HepG2 (cell line): ENCODE measurements at regions not wholly inside any gene's neighbourhood (a gene's known extent, or its start where the extent isn't known, plus 50 kb on each side); places are given as distances from the start of the nearest gene placed in this dataset.

Experiments
- ATAC-seq: fragments of 200-7000 bp; cut with Tn5 transposase; 3 replicates; pipeline ENCODE4 v1.9.1; 2020; ENCODE audit warnings: mild to moderate bottlenecking, moderate library complexity
- BruUV-seq: library from RNA; stranded (reverse); fragments of 400-500 nt; replicated peaks from 2 replicates; lab custom pipeline; 2021; lab: Mats Ljungman, UMichigan
- CTCF ChIA-PET: fragments of 300-600 bp; formaldehyde crosslinking; extraction: SDS; loops from one replicate; lab custom pipeline; 2021; ENCODE audit warnings: low total read pairs, inconsistent platforms, low intra/inter-chr PET ratio; lab: Yijun Ruan, JAX
- POLR2A ChIA-PET: fragments of 350-600 bp; sonication (Branson Sonifier 250); formaldehyde crosslinking; loops from one replicate; lab custom pipeline; 2020; ENCODE audit warnings: antibody characterized with exemption, inconsistent platforms; lab: Yijun Ruan, JAX
- DNase-seq: peaks from one replicate; pipeline ENCODE4 v3.0.0-alpha.2; 2015; ENCODE audit warnings: low spot score
- FAIRE-seq: peaks from 3 replicates; lab custom pipeline; 2011; peaks lifted over from hg19 to GRCh38; lab: Jason Lieb, UNC
- H2AFZ ChIP-seq: one replicate; pipeline ENCODE4 v1.6.1; 2011; ENCODE audit warnings: low read length, inconsistent platforms
- H3K27ac ChIP-seq: fragments of 300-600 bp; 3 replicates; pipeline ENCODE4 v1.8.0; 2011; ENCODE audit warnings: mixed run types, mild to moderate bottlenecking, mixed read lengths, low read length, inconsistent platforms; ENCODE audit not compliant: insufficient read depth; ENCODE audit errors: extremely low read length
- H3K27me3 ChIP-seq, 2 experiments: fragments of 200-600 bp in 1 of 2; 2 replicates in 1 of 2; 3 replicates in 1 of 2; pipeline versions ENCODE4 v1.6.0 to v1.8.0; 2011; ENCODE audit warnings: low read length in 2 of 2, mild to moderate bottlenecking in 2 of 2, moderate library complexity in 2 of 2, inconsistent platforms in 1 of 2; ENCODE audit not compliant: insufficient read depth in 2 of 2, control insufficient read depth in 1 of 2
- H3K36me3 ChIP-seq, 2 experiments: fragments of 200-600 bp in 1 of 2; replicated peaks in 1 of 2; 2 replicates in 1 of 2; 3 replicates in 1 of 2; pipeline versions ENCODE4 v1.5.1 to v1.8.0; 2011; ENCODE audit warnings: low read length in 2 of 2, inconsistent platforms in 1 of 2; ENCODE audit not compliant: insufficient read depth in 2 of 2, control insufficient read depth in 1 of 2
- H3K4me1 ChIP-seq: 2 replicates; pipeline ENCODE4 v1.5.1; 2012; ENCODE audit warnings: low read length, inconsistent platforms; ENCODE audit not compliant: insufficient read depth
- H3K4me2 ChIP-seq: 2 replicates; pipeline ENCODE4 v1.6.0; 2011; ENCODE audit warnings: low read depth, low read length, inconsistent platforms
- H3K4me3 ChIP-seq, 3 experiments: fragments of 200-600 bp in 1 of 3; sonication (generic), shearing (Covaris generic) in 1 of 3; replicated peaks in 1 of 3; 2 replicates each; pipeline ENCODE4 v1.5.1; 2011 to 2016; ENCODE audit warnings: low read length in 3 of 3, inconsistent platforms in 2 of 3, low read depth in 2 of 3, mild to moderate bottlenecking in 2 of 3, control low read depth in 1 of 3, mixed read lengths in 1 of 3; ENCODE audit not compliant: insufficient read depth in 1 of 3
- H3K79me2 ChIP-seq: one replicate; pipeline ENCODE4 v1.6.1; 2011; ENCODE audit warnings: low read length, inconsistent platforms; ENCODE audit not compliant: insufficient read depth
- H3K9ac ChIP-seq: 2 replicates; pipeline ENCODE4 v1.6.0; 2011; ENCODE audit warnings: mild to moderate bottlenecking, low read depth, low read length, inconsistent platforms; ENCODE audit not compliant: insufficient read depth
- H3K9me3 ChIP-seq: 2 replicates; pipeline ENCODE4 v1.5.1; 2012; ENCODE audit warnings: mild to moderate bottlenecking, low read length
- H4K20me1 ChIP-seq: 2 replicates; pipeline ENCODE4 v1.6.0; 2011; ENCODE audit warnings: inconsistent platforms, mild to moderate bottlenecking, low read length, moderate library complexity; ENCODE audit not compliant: insufficient read depth
- ETV5 ChIP-seq: IDR thresholded peaks from 2 replicates; pipeline ENCODE4 v1.6.1; 2018; ENCODE audit warnings: missing biosample characterization, missing genetic modification reagents, inconsistent platforms, borderline replicate concordance
- NFKB2 ChIP-seq: sonication (generic); formaldehyde crosslinking; IDR thresholded peaks from 2 replicates; pipeline ENCODE4 v1.4.0; 2020; ENCODE audit warnings: missing genetic modification reagents, borderline replicate concordance
- PTBP1 ChIP-seq: fragments of 200-400 bp; formaldehyde crosslinking; IDR thresholded peaks from 2 replicates; pipeline ENCODE4 v1.6.1; 2018; ENCODE audit warnings: low read length, low read depth; ENCODE audit not compliant: poor library complexity, severe bottlenecking
- SP5 ChIP-seq: IDR thresholded peaks from 2 replicates; pipeline ENCODE4 v1.6.1; 2016; ENCODE audit warnings: low read depth, borderline replicate concordance
- SRSF9 ChIP-seq: fragments of 200-400 bp; formaldehyde crosslinking; IDR thresholded peaks from 2 replicates; pipeline ENCODE4 v1.6.1; 2018; ENCODE audit warnings: borderline replicate concordance, mild to moderate bottlenecking, low read depth, low read length; ENCODE audit not compliant: insufficient read depth, poor library complexity, severe bottlenecking
- SSRP1 ChIP-seq: IDR thresholded peaks from 2 replicates; pipeline ENCODE4 v1.6.1; 2016; ENCODE audit warnings: control low read depth
- ZBTB7A ChIP-seq: sonication (generic); formaldehyde crosslinking; IDR thresholded peaks from 2 replicates; pipeline ENCODE4 v1.8.0; 2022; ENCODE audit warnings: mild to moderate bottlenecking, missing genetic modification reagents
- ZNF570 ChIP-seq: sonication (generic); formaldehyde crosslinking; IDR thresholded peaks from 2 replicates; pipeline ENCODE4 v1.4.0; 2020; ENCODE audit warnings: mild to moderate bottlenecking, missing genetic modification reagents, borderline replicate concordance
- ZNF605 ChIP-seq: sonication (generic); formaldehyde crosslinking; IDR thresholded peaks from 2 replicates; pipeline ENCODE4 v1.8.0; 2022; ENCODE audit warnings: mild to moderate bottlenecking, missing genetic modification reagents
- ZNF674 ChIP-seq: sonication (generic); formaldehyde crosslinking; IDR thresholded peaks from 2 replicates; pipeline ENCODE4 v1.5.0; 2020; ENCODE audit warnings: low read depth, mild to moderate bottlenecking, missing genetic modification reagents
- ZNF749 ChIP-seq: sonication (generic); formaldehyde crosslinking; IDR thresholded peaks from 2 replicates; pipeline ENCODE4 v1.8.0; 2022; ENCODE audit warnings: mild to moderate bottlenecking, missing genetic modification reagents, moderate library complexity, borderline replicate concordance
- WGBS: methylation state at CpG from one replicate; pipeline ENCODE4 v1.1.6; 2017; ENCODE audit warnings: low lambda C conversion rate; 5-methylcytosine and 5-hydroxymethylcytosine counted together
- in situ Hi-C: cut with HindIII; loops from 2 replicates; pipeline ENCODE4 v1.10.0; 2017; ENCODE audit warnings: low pct_unique_long_range_greater_than_20kb; ENCODE audit not compliant: extremely low pct_ligation_motif_present
- intact Hi-C: fragments of 100-400 bp; cut with micrococcal nuclease; formaldehyde crosslinking; loops from one replicate; pipeline ENCODE4 v1.10.0; 2022; ENCODE audit not compliant: unreplicated experiment
- TF ChIP-seq, protein P1 (sequence below): sonication (generic); formaldehyde crosslinking; IDR thresholded peaks from 2 replicates; pipeline ENCODE4 v1.4.0; 2020; ENCODE audit warnings: low read depth, missing genetic modification reagents
- TF ChIP-seq, protein P2 (sequence below): sonication (generic); formaldehyde crosslinking; IDR thresholded peaks from 2 replicates; pipeline ENCODE4 v1.8.1; 2023; ENCODE audit warnings: mild to moderate bottlenecking, missing genetic modification reagents
- TF ChIP-seq, protein P3 (sequence below): sonication (generic); formaldehyde crosslinking; IDR thresholded peaks from 2 replicates; pipeline ENCODE4 v1.5.0; 2020; ENCODE audit warnings: mild to moderate bottlenecking, low read depth, missing genetic modification reagents, borderline replicate concordance
- TF ChIP-seq, protein P4 (sequence below): sonication (generic); formaldehyde crosslinking; IDR thresholded peaks from 2 replicates; pipeline ENCODE4 v1.4.0; 2020; ENCODE audit warnings: missing genetic modification reagents, borderline replicate concordance

DNA sequence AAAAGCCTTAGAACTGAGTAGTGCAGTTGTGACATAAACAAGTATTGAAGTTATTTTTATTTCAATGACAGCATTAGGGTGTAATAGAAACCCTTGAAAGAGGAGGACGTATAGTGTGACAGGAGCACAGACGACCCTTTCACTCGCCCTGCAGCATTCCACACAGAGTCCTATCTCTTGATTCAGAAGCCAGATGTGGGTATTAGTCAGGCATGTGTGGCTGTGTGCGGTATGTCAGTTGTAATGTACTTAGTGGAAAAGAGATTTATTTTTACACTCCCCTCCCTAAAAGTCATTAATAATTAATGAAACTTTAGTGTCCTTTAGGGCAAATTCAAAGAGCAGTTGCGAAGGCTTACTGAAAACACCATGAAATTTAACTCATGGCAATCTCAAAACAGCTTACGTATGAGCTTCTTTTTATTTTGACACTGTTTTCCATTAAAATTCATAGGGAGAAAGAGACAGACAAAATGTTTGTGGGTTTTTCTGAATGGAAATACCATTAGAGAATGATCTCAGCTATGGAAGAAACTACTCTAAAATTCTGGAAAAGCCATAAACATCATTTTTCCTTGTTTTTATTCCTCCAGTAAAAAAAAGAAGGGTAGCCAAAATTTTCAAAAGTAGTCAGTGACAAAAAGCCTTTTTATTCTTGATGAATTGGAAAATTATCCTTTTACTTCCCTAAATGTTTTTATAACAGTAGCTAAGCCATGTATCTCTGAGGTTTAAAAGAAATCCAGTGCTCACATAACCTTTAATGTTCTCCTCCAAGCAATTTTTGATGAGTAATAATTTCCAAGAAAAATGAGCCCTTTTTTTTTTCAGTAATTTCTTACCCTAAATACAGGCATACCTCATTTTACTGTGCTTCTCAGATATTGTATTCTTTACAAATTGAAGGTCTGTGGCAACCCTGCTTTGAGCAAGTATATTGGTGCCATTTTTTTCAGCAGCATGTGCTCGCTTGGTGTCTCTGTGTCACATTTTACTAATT is 84.0 kb upstream of the DSEL start:
- Histone ChIP-seq H2AFZ (no peak overlapping the region), H3K9ac (no peak overlapping the region), H3K36me3 (no peaks in the 10 kb centered on the region), H3K27ac (no peak overlapping the region), H3K4me1 (no peaks in the 10 kb centered on the region), H3K4me2 (no peak overlapping the region), H3K27me3 (no peaks in the 10 kb centered on the region), H4K20me1 (no peaks in the 10 kb centered on the region), H3K4me3 (no peak overlapping the region), H3K9me3 (no peaks in the 10 kb centered on the region), H3K79me2 (no peaks in the 10 kb centered on the region)
- in situ Hi-C loops, result no loop called here
- no TSS peak for BruUV-seq
- ChIA-PET CTCF (no interaction called here), POLR2A (no interaction called here)
- no peak for ATAC-seq
- 16% methylated on average over 7 of the region's 7 CpGs for WGBS
- FAIRE-seq, result no peak
- DNase-seq, result no peak
- intact Hi-C loops, result no loop called here
- TF ChIP-seq ZBTB7A (CRISPR knock-in tag), result no peak
- no peak for TF ChIP-seq ETV5 (CRISPR knock-in tag)
- no peak for TF ChIP-seq ZNF605
- no peak for TF ChIP-seq ZNF749 (CRISPR knock-in tag)
- TF ChIP-seq, protein P1, sequence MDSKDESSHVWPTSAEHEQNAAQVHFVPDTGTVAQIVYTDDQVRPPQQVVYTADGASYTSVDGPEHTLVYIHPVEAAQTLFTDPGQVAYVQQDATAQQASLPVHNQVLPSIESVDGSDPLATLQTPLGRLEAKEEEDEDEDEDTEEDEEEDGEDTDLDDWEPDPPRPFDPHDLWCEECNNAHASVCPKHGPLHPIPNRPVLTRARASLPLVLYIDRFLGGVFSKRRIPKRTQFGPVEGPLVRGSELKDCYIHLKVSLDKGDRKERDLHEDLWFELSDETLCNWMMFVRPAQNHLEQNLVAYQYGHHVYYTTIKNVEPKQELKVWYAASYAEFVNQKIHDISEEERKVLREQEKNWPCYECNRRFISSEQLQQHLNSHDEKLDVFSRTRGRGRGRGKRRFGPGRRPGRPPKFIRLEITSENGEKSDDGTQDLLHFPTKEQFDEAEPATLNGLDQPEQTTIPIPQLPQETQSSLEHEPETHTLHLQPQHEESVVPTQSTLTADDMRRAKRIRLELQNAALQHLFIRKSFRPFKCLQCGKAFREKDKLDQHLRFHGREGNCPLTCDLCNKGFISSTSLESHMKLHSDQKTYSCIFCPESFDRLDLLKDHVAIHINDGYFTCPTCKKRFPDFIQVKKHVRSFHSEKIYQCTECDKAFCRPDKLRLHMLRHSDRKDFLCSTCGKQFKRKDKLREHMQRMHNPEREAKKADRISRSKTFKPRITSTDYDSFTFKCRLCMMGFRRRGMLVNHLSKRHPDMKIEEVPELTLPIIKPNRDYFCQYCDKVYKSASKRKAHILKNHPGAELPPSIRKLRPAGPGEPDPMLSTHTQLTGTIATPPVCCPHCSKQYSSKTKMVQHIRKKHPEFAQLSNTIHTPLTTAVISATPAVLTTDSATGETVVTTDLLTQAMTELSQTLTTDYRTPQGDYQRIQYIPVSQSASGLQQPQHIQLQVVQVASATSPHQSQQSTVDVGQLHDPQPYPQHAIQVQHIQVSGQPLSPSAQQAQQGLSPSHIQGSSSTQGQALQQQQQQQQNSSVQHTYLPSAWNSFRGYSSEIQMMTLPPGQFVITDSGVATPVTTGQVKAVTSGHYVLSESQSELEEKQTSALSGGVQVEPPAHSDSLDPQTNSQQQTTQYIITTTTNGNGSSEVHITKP, result no peak
- TF ChIP-seq, protein P2, sequence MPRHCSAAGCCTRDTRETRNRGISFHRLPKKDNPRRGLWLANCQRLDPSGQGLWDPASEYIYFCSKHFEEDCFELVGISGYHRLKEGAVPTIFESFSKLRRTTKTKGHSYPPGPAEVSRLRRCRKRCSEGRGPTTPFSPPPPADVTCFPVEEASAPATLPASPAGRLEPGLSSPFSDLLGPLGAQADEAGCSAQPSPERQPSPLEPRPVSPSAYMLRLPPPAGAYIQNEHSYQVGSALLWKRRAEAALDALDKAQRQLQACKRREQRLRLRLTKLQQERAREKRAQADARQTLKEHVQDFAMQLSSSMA (CRISPR knock-in tag), result no peak
- no peak for TF ChIP-seq ZNF674 (CRISPR knock-in tag)
- TF ChIP-seq ZNF570 (CRISPR knock-in tag), result no peak
- no peak for TF ChIP-seq SP5 (CRISPR knock-in tag)
- TF ChIP-seq, protein P3, sequence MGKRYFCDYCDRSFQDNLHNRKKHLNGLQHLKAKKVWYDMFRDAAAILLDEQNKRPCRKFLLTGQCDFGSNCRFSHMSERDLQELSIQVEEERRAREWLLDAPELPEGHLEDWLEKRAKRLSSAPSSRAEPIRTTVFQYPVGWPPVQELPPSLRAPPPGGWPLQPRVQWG (CRISPR knock-in tag), result no peak
- no peak for TF ChIP-seq NFKB2 (CRISPR knock-in tag)
- TF ChIP-seq, protein P4, sequence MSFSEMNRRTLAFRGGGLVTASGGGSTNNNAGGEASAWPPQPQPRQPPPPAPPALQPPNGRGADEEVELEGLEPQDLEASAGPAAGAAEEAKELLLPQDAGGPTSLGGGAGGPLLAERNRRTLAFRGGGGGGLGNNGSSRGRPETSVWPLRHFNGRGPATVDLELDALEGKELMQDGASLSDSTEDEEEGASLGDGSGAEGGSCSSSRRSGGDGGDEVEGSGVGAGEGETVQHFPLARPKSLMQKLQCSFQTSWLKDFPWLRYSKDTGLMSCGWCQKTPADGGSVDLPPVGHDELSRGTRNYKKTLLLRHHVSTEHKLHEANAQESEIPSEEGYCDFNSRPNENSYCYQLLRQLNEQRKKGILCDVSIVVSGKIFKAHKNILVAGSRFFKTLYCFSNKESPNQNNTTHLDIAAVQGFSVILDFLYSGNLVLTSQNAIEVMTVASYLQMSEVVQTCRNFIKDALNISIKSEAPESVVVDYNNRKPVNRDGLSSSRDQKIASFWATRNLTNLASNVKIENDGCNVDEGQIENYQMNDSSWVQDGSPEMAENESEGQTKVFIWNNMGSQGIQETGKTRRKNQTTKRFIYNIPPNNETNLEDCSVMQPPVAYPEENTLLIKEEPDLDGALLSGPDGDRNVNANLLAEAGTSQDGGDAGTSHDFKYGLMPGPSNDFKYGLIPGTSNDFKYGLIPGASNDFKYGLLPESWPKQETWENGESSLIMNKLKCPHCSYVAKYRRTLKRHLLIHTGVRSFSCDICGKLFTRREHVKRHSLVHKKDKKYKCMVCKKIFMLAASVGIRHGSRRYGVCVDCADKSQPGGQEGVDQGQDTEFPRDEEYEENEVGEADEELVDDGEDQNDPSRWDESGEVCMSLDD (CRISPR knock-in tag), result no peak
- no peak for TF ChIP-seq PTBP1
- no peak for TF ChIP-seq SRSF9
- no peak for TF ChIP-seq SSRP1 (CRISPR knock-in tag)
